ENCODE measurements at regions not wholly inside any gene's neighbourhood (a gene's known extent, or its start where the extent isn't known, plus 50 kb on each side); places are given as distances from the start of the nearest gene placed in this dataset.

GRCh38 chr12:125330645-125331341 lies 265.6 kb downstream of the AACS start:
- Histone ChIP-seq H3K4me3 (ENCODE audit: low read depth, low read length, poor library complexity, severe bottlenecking) (no peak overlapping the region), H3K79me2 (ENCODE audit: insufficient read depth, low read length) (no peaks in the 10 kb centered on the region), H3K9ac (ENCODE audit: low read length) (no peak overlapping the region), H3K27ac (ENCODE audit: low read depth, low read length, poor library complexity, severe bottlenecking) (no peak overlapping the region), H3K9me2 (ENCODE audit: low read depth, low read length) (no peaks in the 10 kb centered on the region), H3K4me1 (ENCODE audit: insufficient read depth, low read length, severe bottlenecking) (no peaks in the 10 kb centered on the region), H3K4me2 (ENCODE audit: low read length) (no peak overlapping the region), H3K27me3 (ENCODE audit: insufficient read depth, low read length) (no peaks in the 10 kb centered on the region; the same call in 1 of the 2 replicates), H2AFZ (ENCODE audit: low read length) (no peak overlapping the region), H3K36me3 (ENCODE audit: insufficient read depth, low read length) (no peaks in the 10 kb centered on the region), H4K20me1 (ENCODE audit: insufficient read depth, low read length) (no peaks in the 10 kb centered on the region), H3F3A (ENCODE audit: insufficient read depth, low read length) (no peaks in the 10 kb centered on the region), H3K9me3 (ENCODE audit: low read length) (no peaks in the 10 kb centered on the region)
- no peak for TF ChIP-seq EZH2 (IDR thresholded peaks at IDR 0.05; ENCODE audit: borderline replicate concordance, low read length)
- TF ChIP-seq CTCF (IDR thresholded peaks at IDR 0.05; ENCODE audit: low read length), result peak; percentile 75

GRCh38 chr12:125331342-125332052 lies 266.3 kb downstream of the AACS start:
- Histone ChIP-seq H3K4me2 (ENCODE audit: low read length) (no peak overlapping the region), H4K20me1 (ENCODE audit: insufficient read depth, low read length) (no peaks in the 10 kb centered on the region), H3K36me3 (ENCODE audit: insufficient read depth, low read length) (no peaks in the 10 kb centered on the region), H2AFZ (ENCODE audit: low read length) (no peak overlapping the region), H3K27ac (ENCODE audit: low read depth, low read length, poor library complexity, severe bottlenecking) (no peak overlapping the region), H3K9me2 (ENCODE audit: low read depth, low read length) (no peaks in the 10 kb centered on the region), H3K9me3 (ENCODE audit: low read length) (no peaks in the 10 kb centered on the region), H3K9ac (ENCODE audit: low read length) (no peak overlapping the region), H3K4me3 (ENCODE audit: low read depth, low read length, poor library complexity, severe bottlenecking) (no peak overlapping the region), H3K27me3 (ENCODE audit: insufficient read depth, low read length) (no peaks in the 10 kb centered on the region; the same call in 1 of the 2 replicates), H3F3A (ENCODE audit: insufficient read depth, low read length) (no peaks in the 10 kb centered on the region), H3K4me1 (ENCODE audit: insufficient read depth, low read length, severe bottlenecking) (no peaks in the 10 kb centered on the region), H3K79me2 (ENCODE audit: insufficient read depth, low read length) (no peaks in the 10 kb centered on the region)
- TF ChIP-seq EZH2 (IDR thresholded peaks at IDR 0.05; ENCODE audit: borderline replicate concordance, low read length) (no peak), CTCF (IDR thresholded peaks at IDR 0.05; ENCODE audit: low read length) (no peak)

- H3K4me3 ChIP-seq (ENCODE audit: low read depth, low read length, poor library complexity, severe bottlenecking), result no peak overlapping the region
- no peak overlapping the region for H2AFZ ChIP-seq (ENCODE audit: low read length)
- no peaks in the 10 kb centered on the region for H3F3A ChIP-seq (ENCODE audit: insufficient read depth, low read length)
- no peaks in the 10 kb centered on the region for H3K36me3 ChIP-seq (ENCODE audit: insufficient read depth, low read length)
- H3K9me2 ChIP-seq (ENCODE audit: low read depth, low read length), result no peaks in the 10 kb centered on the region
- no peaks in the 10 kb centered on the region for H3K4me1 ChIP-seq (ENCODE audit: insufficient read depth, low read length, severe bottlenecking)
- H3K27me3 ChIP-seq (ENCODE audit: insufficient read depth, low read length), result no peaks in the 10 kb centered on the region; the same call in 1 of the 2 replicates
- no peak overlapping the region for H3K9ac ChIP-seq (ENCODE audit: low read length)
- no peaks in the 10 kb centered on the region for H3K79me2 ChIP-seq (ENCODE audit: insufficient read depth, low read length)
- TF ChIP-seq CTCF (IDR thresholded peaks at IDR 0.05; ENCODE audit: low read length), result peak; percentile 43; the same call in 1 of the 2 replicates
- TF ChIP-seq EZH2 (IDR thresholded peaks at IDR 0.05; ENCODE audit: borderline replicate concordance, low read length), result no peak
- H4K20me1 ChIP-seq (ENCODE audit: insufficient read depth, low read length), result no peaks in the 10 kb centered on the region
- no peak overlapping the region for H3K4me2 ChIP-seq (ENCODE audit: low read length)
- H3K27ac ChIP-seq (ENCODE audit: low read depth, low read length, poor library complexity, severe bottlenecking), result no peak overlapping the region
- no peaks in the 10 kb centered on the region for H3K9me3 ChIP-seq (ENCODE audit: low read length)
Measured at GRCh38 chr12:125332900-125333299, 267.7 kb downstream of the AACS start.
